GM18858 (cell line): ENCODE measurements at regions not wholly inside any gene's neighbourhood (a gene's known extent, or its start where the extent isn't known, plus 50 kb on each side); places are given as distances from the start of the nearest gene placed in this dataset.
"Not testable (repeated sequence)": the region's sequence is repeated elsewhere in the genome, so short reads cannot be mapped to it uniquely, and the experiment has no call there.

Source experiments
- ATAC-seq: cut with Tn5 transposase; IDR thresholded peaks from one replicate; pipeline ENCODE4 v1.9.1; 2021; ENCODE audit not compliant: unreplicated experiment

GRCh38 chr5:81830596-81830995 is 79.7 kb upstream of the SSBP2 start:
- no peak for ATAC-seq

- ATAC-seq: no peak
These were observed 78.3 kb upstream of the SSBP2 start for GRCh38 chr5:81829242-81829641.

- no peak for ATAC-seq
These were observed 76.6 kb upstream of the SSBP2 start for GRCh38 chr5:81827500-81827899.

GRCh38 chr5:81826128-81826527 is 75.2 kb upstream of the SSBP2 start:
- no peak for ATAC-seq

- no peak for ATAC-seq
These were observed 74.3 kb upstream of the SSBP2 start for GRCh38 chr5:81825237-81825636.

- not testable (repeated sequence) for ATAC-seq
These were observed 72.8 kb upstream of the SSBP2 start for GRCh38 chr5:81823736-81824135.

GRCh38 chr5:81820863-81821262 is 70.0 kb upstream of the SSBP2 start:
- ATAC-seq: no peak

- no peak for ATAC-seq
These were observed 69.4 kb upstream of the SSBP2 start for GRCh38 chr5:81820318-81820636.

GRCh38 chr5:81819556-81820317 is 68.8 kb upstream of the SSBP2 start:
- ATAC-seq: no peak

GRCh38 chr5:81817980-81818379 is 67.1 kb upstream of the SSBP2 start:
- no peak for ATAC-seq

GRCh38 chr5:81817086-81817485 is 66.2 kb upstream of the SSBP2 start:
- ATAC-seq: no peak

GRCh38 chr5:81815321-81815720 is 64.4 kb upstream of the SSBP2 start:
- ATAC-seq: no peak

GRCh38 chr5:81808106-81808505 is 57.2 kb upstream of the SSBP2 start:
- ATAC-seq: no peak

GRCh38 chr5:81805086-81805485 is 54.2 kb upstream of the SSBP2 start:
- ATAC-seq: no peak

- no peak for ATAC-seq
These were observed 52.9 kb upstream of the SSBP2 start for GRCh38 chr5:81803812-81804211.

GRCh38 chr5:81802625-81803024 is 51.7 kb upstream of the SSBP2 start:
- no peak for ATAC-seq

GRCh38 chr5:81802020-81802419 is 51.1 kb upstream of the SSBP2 start:
- ATAC-seq: no peak

- ATAC-seq: no peak
These were observed 49.9 kb upstream of the SSBP2 start for GRCh38 chr5:81800797-81801196.
